GM21360 (cell line): ENCODE measurements at regions not wholly inside any gene's neighbourhood (a gene's known extent, or its start where the extent isn't known, plus 50 kb on each side); places are given as distances from the start of the nearest gene placed in this dataset.

Source experiments
- ATAC-seq: cut with Tn5 transposase; IDR thresholded peaks from one replicate; pipeline ENCODE4 v1.9.1; 2021; ENCODE audit warnings: mild to moderate bottlenecking, moderate library complexity; ENCODE audit not compliant: unreplicated experiment

DNA sequence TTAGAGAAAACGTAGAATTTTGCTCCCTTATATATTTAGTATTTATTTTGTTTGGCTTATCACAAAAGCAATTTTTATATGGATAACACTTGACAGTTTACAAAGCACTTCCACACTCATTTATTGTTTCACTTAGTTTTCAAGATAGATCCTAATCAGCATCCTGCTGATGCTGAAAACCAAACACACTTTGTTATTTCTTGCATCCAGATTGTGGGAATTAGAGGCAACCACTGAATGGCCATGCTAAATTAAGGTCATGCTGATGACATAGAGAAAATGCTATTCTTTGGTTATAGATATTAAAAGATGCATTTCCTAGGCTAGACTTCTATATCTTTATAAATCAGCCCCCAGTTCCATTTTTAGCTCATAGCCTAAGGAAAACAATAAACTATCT lies 474.1 kb upstream of the KCNMB2 start:
- no peak for ATAC-seq

GRCh38 chr3:178063461-178063860 lies 472.8 kb upstream of the KCNMB2 start:
- no peak for ATAC-seq

GRCh38 chr3:178067721-178068120 lies 468.5 kb upstream of the KCNMB2 start:
- no peak for ATAC-seq

DNA sequence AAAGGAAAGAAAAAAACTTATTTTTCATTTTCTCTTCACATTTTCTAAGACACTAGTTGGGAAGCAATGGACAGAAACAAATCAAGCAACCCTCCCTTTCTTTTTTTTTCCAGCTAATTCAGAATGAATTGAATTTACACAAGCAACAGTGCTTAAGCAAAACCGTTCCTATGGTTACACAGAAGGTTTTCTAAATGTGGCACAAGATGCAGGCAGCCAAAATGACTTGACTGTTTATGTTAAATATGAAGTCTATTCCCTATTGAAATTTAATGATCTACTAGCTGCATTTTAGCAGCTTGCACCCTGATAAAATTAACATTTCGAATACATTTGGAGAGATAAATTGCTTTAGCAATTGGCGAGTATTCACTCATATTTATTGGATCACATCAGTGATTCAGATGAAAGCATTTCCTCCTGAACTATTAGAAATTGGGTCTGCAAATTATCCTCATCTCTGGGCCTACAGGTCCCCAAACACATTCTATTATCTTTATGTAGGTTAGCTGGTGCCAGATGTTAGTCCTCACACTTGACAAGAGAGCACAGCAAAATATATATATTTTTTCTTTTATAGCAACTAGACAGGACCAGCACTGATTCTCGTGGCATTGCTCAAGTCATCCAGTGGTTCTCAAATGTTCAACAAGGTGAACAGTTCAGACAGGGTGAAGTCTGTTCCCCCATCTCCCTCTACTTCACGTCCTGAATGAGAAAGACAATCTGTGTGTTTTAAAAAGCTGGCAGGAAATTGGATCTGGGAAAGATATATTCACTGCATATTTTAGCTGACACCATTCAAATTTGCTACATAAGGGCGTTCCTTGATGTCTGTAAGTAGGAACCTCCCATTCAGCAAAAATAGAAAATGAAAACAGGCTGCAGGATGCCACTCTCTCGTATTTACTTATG lies 463.6 kb upstream of the KCNMB2 start:
- ATAC-seq, result no peak

- ATAC-seq, result no peak
Observed at GRCh38 chr3:178073366-178073765, 462.9 kb upstream of the KCNMB2 start.

DNA sequence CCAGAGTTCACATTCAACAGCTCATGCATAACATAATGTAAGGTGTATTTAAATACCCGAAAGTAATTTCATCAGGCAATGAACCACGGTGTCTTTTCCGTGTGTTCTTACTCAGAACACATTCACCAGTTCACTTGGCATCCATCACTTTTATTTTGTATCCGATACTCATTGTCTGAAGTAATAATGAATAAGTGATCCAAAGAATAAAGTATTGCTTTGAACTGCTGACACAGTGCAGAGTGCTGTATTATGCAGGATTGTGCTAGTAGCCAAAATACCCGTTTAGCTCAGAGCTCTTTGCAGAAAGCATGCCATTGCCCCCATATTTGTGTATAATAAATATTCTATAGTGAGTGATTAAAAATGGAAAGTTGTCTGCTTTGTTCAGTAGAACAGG lies 460.9 kb upstream of the KCNMB2 start:
- no peak for ATAC-seq

DNA sequence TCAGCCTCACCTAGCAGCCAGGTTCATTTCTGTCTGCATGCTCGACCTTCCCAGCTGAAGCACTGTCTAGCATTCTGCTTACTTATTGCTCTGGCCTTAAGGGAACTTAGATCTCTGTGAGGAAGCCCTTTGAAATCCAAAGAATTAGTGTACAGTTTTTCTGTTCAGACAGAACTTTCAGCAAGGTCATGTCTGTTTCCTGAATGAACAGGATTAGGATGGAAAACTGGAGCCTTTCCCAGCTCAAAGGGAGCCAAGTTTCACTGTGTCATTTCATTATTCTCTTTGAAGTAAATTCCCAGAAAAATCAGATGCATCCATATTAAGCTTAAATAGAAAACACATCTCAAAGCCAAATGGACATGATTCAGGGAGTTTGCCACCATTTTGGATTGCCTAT lies 457.3 kb upstream of the KCNMB2 start:
- ATAC-seq, result no peak

DNA sequence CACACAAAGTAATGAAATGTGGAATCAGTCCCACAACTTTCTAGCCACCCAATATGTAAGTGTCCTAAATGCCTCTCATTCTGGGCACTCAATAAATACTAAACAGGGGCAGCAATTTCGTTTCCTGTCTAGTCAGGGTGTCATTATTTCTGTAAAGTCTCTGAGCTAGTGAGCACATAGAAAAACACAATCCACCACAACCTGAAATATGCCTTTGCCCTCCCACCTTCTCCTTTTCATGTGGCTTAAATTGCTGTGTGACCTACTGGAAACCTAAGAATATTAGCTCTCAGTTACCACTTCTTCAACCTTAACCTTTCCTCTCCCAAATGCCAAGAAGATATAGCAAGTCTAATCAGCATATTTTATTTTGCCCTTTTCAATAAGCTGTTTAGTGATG lies 456.3 kb upstream of the KCNMB2 start:
- no peak for ATAC-seq

DNA sequence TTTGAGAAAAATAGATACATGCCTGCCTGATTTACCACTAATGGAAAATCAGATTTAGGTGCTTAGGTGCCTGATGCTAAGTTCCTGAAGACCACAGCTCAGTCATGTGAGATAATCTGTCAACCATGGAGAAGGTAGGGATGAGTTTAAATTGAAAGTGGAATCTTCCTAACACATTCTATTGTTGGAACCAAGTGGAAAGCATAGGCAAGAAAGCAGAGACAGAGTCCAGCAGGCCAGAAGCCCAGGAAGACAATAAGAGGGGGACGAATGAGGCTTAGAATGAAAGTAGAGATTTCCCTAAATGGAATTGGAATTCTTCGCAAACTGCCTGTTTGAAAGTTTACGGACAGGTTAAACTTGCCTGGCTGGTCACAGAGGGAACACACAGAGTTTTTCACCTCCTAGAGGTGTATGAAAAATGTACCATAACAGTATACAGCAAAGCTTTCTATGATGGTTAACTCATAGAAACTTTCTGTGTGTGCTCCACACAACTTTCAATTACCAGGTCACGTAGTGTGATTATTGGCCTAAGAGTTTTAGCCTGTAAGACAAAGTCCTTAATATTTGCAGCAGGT lies 453.8 kb upstream of the KCNMB2 start:
- ATAC-seq, result no peak

GRCh38 chr3:178083906-178084866 lies 452.1 kb upstream of the KCNMB2 start:
- no peak for ATAC-seq

DNA sequence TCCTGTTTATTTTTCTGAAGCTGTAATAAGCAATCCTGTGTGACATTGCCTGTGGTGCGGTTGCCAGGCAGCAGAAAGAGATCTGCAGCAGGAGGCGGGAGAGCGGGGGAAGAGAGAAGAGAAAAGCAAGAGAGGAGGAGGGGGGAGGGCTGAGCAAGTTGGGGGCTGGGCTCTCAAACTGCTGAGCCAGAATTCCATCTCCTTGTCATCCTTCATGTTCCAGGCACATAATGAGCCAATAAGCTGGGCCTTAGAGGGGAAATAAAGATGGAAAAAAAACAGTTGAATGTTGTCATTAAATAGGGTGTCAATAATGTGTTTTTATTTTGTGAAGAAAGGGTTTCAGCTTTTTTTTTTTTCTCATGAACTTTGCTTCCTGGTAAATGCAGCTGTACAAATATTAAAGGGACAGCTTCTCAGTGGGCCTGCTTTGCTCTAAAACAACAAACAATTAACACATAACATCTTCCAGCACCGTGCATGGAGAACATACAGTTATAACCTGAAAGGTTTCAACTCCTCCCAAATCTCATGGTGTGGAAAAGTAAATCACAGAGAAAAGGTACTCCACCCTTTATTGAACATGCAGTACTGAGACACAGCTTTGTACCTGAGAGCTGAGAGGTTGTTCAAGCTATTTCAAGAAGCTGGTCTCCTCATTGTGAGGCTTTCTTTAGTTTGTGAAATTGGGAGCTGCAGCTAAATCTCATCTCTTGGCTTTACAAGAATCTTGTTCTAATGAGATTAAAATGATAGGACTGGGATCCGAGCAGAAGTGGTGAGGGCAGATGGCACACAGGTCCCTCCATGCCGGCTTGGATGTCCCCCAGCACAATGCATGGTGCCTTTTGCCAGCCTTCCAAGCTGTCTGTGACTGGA lies 451.1 kb upstream of the KCNMB2 start:
- no peak for ATAC-seq

DNA sequence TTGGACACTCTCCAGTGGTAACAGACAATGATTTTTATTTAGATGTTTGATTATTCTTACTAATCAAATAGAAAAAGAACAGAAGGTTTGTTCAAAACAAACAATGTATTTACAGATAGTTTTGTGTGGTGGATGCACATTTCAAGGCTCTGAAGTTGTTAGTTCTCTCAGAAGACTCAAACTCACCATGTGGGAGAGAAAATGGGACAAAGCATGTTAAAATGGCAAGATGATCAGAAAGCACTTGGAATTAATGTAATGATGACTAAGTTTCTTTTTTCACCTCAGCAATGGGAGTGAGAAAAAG lies 450.5 kb upstream of the KCNMB2 start:
- ATAC-seq, result no peak

DNA sequence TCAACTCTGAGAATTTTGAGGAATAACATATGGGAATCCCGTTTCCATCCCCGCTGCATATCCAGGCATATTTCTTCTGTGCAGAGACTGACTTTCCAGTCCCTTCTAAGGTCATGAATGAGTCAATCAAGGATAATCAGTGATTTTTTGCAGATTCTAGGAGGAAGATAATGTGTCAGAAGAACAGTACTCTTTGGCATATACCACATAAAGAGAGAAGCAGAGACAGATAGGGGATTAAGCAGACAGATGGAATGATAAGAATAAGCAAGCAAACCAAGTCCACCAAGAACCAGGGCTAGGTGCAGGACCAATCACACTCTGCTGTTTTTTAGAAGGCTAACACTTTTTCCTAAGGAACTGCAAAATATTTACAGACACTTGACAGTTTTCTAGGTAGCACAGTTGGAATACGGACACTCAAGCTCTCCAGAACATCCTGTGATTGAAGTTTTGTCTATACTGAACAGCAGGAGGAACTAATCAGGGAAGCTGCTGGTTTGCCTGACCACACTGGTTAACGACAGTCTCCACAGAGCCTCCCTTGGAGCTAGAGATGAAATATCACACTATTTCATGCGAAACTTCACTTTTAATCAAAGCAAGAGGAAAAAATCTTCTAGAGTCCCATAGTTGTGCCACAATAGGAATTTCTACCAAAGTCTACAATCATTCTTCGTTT lies 450.0 kb upstream of the KCNMB2 start:
- no peak for ATAC-seq

DNA sequence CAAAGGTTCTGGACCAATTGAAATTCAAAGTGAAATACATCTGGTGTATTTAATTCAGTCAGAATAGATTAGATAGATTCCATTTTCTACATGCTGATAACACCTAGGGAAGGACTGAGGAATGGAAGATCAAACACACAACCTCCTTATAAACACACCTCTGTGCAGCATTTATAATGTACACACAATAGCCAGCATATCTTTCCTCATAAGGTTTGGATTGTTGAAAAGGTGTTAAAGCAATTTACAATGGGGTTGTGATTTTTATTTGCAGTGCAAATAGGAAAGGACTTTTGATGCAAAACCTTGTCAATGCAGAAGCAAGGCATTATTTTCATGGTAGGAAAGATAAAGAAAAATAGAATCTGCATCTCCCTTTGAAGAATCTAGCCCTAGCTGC lies 448.9 kb upstream of the KCNMB2 start:
- no peak for ATAC-seq

DNA sequence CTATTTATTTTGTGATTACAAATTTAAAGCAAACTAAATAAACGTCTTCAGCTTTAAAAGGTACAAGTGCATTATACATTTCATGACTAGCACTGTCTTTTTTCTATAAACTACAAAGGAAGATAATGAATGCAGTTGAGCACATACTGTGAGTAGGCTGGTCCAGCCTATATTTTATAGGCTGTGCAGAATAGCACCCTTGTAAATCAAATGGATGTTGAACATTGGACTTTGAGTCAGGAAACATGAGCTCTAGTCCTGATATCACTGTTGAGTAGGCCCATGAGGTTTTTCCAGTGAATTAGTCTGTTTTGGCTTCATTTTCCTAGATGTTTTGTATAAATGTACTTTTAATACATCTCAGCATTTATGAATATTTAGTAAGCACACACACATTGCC lies 447.3 kb upstream of the KCNMB2 start:
- no peak for ATAC-seq

GRCh38 chr3:178090899-178091298 lies 445.3 kb upstream of the KCNMB2 start:
- no peak for ATAC-seq

- ATAC-seq, result no peak
Observed at GRCh38 chr3:178095522-178095921, 440.7 kb upstream of the KCNMB2 start.

DNA sequence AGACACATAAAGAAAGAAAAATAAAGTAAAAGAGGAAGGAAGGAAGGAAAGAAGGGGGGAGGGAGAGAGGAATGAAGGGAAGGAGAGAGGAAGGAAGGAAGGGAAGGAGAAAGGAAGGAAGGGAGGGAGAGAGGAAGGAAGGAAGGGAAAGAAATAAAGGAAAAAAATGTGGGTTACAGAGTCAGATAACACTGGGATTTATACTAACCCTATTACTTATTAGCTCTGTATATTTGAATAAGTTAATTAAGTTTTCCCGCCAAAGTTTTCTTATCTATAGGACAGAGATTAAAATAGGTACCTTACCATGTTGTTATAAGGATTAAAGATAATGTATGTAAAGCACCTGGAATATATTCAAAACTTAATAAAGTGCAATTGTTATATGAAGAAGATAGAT lies 439.3 kb upstream of the KCNMB2 start:
- no peak for ATAC-seq

DNA sequence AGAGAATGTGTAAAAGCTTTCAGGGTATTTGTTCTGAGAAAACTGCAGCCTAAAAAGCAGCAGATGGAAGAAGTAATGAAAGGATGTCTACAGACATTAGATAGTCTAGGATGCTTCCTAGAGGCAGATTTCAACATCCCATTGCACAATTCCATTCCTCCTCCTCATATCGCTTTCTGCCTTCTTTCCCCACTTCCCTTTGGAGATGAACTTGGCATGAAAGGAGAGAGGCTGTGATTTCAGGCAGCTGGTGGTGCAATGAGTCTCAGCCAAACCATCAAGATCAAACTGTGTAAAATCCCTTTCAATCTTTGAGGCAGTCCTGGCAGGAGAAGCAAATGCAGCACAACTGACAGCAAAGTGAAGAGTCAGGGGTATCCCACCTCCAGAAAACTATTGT lies 438.7 kb upstream of the KCNMB2 start:
- no peak for ATAC-seq

- no peak for ATAC-seq
Observed at GRCh38 chr3:178099274-178099673, 437.0 kb upstream of the KCNMB2 start.
